SK-MEL-5 (cell line): ENCODE measurements at regions not wholly inside any gene's neighbourhood (a gene's known extent, or its start where the extent isn't known, plus 50 kb on each side); places are given as distances from the start of the nearest gene placed in this dataset.

ENCODE experiments used
- DNase-seq: peaks from one replicate; pipeline ENCODE4 v3.0.0-alpha.2; 2016; ENCODE audit warnings: low read depth, low spot score
- in situ Hi-C: cut with HindIII; loops from 2 replicates; pipeline ENCODE4 v1.10.0; 2016; ENCODE audit warnings: low sequenced_read_pairs, high pct_unique_total_duplicates, low pct_unique_long_range_greater_than_20kb

DNA sequence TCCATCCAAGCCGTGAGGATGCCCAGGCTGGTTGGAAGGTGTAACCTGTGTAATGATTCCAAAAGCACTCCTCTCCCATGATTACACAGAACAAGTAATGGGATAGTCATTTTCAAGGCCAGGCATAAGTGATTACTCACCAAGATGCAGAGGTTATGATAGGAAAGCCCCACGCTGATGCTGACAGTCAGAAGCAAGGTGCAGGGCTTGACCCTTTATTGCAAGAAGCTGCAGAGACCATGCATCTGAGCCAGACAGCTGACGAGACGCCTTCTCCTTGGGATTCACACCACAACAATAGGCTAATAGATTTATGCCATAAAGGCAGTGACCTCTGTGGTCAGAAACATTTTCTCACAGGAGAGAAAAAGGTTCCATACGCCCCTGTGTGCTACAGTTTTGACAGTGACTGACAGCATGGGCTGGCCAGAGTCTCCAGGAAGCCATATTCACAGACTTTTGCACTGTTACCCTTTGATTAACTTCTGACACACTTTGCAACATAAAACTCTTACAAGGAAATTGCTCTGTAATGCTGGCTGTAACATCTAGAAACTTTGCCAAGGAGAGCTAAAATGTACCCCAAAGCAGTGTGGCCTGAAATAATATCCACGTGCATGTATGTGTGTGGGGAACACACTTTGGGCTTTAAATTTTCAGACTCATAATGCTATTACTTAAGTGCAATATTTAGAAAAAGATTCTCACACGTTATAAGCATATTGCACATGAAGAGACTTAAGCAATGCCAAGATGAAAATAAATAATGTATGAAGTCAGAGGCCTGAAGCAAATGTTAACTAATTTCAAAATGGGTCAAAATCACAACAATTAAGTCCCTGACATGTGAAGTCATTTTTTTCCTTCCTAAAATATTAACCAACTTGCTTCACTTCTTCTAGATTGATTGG is 1079.0 kb upstream of the TENM4 start:
- DNase-seq, result no peak
- in situ Hi-C loops, result no loop called here

DNA sequence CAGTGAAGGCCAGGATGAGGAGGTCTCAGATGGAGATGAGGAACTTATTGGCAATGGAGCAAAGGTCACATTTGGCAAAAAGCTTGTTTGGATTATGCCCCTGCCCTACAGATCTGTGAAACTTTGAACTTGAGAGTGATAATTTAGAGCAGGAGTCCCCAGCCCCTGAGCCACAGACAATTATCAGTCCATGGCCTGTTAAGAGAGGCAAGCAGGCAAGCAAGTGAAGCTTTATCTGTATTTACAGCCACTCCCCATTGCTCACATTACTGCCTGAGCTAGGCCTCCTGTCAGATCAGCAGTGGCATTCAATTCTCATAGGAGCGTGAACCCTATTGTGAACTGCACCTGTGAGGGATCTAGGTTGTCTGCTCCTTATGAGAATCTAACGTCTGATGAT is 1076.9 kb upstream of the TENM4 start:
- in situ Hi-C loops, result no loop called here
- no peak for DNase-seq

DNA sequence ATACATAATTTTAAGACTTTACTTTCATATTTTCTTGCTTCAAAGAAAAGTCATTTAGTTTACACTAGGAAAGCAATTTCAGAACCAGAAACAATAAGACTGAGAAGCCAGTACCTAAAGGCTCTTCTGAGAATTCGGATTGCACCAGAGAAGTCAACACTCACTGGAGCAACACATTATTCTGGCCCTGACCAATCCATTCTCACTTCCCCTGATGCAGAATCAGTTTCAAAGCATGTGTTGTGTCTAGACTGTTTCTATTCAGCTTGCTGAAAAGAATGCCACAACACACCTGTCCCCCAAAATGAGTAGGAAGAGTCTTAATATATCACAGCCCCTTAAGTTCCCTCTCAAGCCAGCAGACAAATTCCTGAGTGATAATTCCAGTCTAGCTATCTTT is 1074.3 kb upstream of the TENM4 start:
- in situ Hi-C loops, result no loop called here

DNA sequence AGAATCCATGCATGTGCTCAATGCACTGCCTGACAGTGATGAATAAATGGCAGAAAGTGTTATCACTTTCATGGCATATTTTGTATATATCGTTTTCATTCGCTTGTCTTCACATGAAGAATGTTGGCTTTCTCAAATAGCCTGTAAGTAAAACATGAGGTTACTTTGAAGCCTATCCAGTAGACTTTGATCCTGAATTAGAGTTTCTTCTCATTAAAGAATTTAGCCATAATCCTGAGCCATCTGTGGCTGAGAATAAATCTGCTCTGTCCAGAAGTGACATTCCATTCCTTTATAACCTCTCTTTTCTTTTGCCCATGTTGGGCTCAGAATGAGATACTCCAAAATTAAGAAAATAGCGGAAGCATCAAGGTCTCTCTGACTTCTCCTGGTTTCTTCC is 1071.7 kb upstream of the TENM4 start:
- in situ Hi-C loops, result no loop called here
- DNase-seq, result no peak

More for the DNA sequence above, 1074.3 kb upstream of the TENM4 start:
- DNase-seq, result no peak

DNA sequence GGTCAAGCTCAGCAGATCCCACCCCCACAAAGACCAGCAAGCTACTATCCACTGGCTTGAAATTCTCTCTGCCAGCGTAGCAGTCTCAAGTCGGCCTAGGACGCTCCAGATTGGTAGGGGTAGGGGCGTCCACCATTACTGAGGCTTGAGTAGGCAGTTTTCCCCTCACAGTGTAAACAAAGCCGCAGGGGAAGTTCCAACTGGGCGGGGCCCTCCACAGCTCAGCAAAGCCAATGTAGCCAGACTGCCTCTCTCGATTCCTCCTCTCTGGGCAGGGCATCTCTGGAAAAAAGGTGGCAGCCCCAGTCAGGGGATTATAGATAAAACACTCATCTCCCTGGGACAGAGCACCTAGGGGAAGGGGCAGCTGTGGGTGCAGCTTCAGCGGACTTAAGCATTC is 1064.9 kb upstream of the TENM4 start:
- DNase-seq, result no peak
- in situ Hi-C loops, result no loop called here

DNA sequence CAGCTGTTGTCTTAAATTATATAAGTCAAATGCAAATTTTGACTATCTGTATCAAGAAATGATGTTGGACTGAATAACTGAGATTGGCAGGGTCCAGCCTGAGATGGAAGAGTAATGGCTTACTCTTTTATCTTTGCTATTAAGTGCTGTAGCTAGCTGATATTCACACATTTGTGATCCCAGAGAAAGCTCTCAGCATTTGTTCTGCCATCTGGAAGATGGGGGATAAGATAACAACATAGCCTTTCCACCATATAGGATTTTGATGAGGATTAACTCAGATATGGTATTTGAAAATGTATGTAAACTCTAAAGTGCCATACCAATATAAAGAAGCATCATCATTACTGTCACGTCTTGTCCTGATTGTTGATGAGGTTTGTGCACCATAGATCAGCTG is 1063.2 kb upstream of the TENM4 start:
- in situ Hi-C loops, result no loop called here
- no peak for DNase-seq

DNA sequence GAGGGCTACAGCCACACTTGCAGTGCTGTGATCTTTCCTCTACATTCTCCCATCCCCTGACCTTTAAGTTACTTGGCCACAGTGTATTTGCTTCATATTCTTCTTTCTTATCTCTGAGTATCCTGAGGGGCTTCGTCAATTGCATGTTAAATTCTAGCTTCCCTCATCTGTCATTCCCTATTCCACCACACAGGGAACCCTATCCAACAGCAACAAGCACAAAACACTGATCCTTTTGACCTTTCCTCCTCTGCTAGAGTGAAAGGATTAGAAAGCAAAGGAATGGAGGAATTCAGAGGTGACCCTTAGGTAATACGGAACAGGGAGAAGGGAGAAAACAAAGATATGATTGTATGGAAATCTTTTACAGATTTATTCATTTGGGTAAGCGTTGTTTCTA is 1061.7 kb upstream of the TENM4 start:
- in situ Hi-C loops, result no loop called here
- DNase-seq, result no peak

DNA sequence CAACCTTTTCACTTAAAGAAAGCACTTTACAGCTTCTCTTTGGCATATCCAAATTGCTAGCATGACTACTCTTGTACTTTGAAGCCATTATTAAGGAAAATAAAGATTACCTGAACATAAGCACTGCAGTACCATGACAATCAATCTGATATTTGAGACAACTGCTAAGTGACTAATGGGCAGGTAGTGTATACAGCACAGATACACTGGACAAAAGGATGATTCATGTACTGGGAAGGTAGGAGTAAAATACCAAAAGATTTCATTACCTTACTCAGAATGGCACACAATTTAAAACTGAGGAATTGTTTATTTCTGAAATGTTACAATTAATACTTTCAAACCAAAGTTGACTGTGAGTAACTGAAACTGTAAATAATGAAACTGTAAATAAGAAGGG is 1054.3 kb upstream of the TENM4 start:
- DNase-seq, result no peak
- in situ Hi-C loops, result no loop called here

DNA sequence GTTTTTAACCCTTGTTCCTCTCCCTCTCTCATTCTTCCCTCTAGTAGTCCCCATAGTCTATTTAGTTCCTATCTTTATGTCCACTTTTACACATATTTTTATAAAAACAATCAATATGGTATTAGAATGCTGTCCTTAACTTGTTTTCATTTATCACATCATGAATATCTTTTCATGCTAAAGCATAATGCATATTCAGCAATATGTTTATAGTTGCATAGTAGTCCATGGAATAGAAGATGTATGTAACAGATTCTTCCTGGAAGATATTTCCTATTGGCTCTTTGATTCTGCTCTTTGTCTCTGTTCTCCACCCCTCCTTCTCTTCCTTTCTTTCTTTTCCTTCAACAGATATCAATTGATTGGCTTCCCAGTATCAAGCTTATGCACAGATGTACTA is 1047.1 kb upstream of the TENM4 start:
- DNase-seq, result no peak

DNA sequence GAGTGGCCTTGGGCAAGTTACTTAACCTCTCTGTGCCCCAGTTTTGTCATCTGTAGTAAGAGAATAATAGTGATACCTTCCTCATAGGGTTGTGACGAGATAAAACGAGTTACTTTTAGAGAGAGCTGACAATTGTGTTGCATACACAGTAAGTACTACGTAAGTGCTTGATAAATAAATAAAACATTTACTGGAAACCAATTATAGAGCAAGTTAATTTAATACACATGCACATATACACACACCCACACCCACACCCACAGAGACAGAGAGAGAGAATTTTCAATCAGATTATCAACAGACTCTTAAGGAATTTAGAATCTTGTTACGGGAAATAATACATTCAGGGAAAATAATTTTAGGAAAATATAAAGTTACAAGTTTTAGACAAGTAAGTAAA is 1045.8 kb upstream of the TENM4 start:
- in situ Hi-C loops, result no loop called here

More for the DNA sequence above, 1047.1 kb upstream of the TENM4 start:
- in situ Hi-C loops, result no loop called here

DNA sequence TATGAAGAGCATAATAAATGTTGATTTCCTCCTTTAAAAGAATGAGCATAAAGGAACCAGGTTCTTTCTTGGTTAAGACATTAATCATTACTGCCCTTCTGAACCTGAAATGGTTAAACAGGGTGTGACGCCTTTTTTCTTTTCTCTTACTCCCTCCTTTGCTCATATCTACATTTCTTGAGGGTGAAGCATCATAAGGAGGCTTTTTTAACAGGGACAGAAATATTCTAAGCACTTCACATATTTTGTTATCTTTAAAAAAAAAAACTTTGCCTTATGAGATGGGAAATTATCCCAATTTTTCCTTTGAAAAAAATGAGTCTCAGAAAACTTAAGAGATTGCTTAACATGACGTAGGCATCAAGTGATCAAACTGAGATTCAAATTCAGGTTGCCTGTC is 1036.3 kb upstream of the TENM4 start:
- DNase-seq, result no peak
- in situ Hi-C loops, result no loop called here

More for the DNA sequence above, 1045.8 kb upstream of the TENM4 start:
- no peak for DNase-seq

DNA sequence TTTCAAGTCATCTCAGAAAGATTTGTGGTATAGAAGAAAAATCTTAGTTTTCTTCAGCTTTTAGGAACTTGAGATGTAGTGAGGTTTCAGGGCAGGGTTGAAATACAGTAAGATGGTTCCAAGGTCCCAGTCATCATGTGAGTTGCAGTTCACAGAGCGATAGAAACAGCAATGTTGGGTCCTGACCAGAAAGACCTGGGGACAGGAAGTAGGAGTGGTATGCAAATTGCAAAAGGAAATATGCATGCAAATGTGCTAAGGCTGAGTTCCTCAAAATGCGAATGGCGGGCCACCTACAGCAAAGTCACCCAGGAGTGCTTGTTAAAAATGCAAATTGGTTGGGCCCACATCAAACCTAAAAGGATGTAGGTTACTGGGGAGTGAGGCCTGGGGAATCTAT is 1032.7 kb upstream of the TENM4 start:
- no peak for DNase-seq
- in situ Hi-C loops, result no loop called here

DNA sequence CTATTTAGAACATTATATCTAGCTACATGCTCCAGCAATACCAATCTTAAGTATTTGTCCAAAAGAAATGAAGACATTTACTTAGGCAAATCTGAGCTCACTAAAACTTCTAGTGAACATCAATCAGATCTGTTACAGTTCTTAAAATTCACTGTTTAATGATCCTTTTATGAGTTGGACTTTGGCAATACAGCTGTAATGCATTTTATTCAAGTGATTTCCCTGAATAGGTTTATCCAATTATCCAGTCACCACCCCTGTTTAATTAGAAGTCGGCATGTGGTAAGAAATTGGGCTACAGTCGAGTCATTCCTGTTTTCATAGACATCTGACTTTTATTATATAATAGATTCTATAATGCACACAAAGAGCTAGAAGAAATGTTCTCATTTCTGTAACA is 1029.0 kb upstream of the TENM4 start:
- no peak for DNase-seq
- in situ Hi-C loops, result no loop called here

DNA sequence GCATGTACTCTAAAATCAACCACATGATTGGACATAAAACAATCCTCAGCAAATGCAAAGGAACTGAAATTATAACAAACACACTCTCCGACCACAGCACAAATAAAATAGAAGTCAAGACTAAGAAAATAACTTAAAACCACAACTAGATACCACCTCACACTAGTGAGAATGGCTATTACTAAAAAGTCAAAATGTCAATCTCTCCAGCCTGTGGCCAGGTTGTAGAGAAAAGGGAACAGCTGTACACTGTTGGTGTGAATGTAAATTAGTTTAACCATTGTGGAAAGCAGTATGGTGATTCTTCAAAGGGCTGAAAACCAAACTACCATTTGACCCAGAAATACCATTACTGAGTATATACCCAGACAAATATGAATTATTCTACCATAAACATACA is 1025.7 kb upstream of the TENM4 start:
- in situ Hi-C loops, result no loop called here

DNA sequence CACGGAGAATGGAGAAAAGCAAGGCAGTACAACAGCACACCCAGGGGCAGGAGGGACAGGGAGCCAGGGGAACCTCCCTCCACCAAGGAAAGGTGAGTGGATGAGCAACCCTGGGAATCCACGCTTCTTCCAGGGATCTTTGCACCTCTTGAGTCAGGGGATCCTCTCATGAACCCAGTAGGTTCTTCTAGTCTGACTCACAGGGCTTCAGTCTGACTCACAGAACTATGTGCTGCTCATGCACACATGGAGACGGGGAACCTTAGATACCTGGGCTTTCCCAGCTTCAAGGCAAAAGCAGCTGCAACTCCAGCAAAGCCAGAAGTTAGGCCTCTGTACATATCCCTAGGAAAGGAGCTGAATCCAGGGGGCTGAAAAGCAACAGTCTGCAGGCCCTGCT is 1021.4 kb upstream of the TENM4 start:
- no peak for DNase-seq
- in situ Hi-C loops, result no loop called here

More for the DNA sequence above, 1025.7 kb upstream of the TENM4 start:
- no peak for DNase-seq

DNA sequence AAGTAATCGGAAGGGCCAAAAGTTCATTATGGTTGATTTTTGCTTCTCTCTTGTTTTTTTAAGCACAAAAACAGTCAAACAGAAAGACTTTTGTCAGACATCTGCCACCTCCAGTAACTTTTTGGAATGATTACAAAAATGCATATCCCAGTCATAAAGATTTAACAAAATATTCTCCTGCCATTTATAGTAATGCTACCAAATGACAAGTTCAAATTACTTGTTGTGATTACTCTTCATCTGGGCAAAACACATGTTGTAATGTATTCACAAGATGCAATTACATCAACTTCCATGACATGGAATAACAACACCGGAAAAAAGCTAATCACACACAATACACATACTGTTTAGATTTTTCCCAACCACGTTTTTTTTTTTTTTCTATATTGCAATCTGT is 1017.5 kb upstream of the TENM4 start:
- DNase-seq, result no peak
- in situ Hi-C loops, result no loop called here

DNA sequence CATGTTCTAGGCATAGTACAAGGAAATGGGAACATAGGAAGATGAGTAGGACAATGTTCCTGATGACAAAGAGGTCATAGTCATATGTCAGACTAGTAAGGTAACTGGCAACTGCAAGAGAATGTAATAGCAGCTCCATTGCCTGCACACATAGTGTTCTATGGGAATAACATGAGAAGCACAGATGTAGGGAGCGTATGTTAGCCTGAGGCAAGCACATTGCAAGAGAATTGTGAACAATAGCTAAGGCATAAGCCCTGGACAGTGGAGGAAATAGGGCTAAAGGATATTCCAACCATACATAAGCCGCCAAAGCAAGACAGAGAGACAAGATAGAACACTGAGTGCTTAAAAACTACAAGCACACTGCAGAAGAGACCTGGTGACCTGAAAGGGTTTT is 1017.0 kb upstream of the TENM4 start:
- no peak for DNase-seq
- in situ Hi-C loops, result no loop called here

DNA sequence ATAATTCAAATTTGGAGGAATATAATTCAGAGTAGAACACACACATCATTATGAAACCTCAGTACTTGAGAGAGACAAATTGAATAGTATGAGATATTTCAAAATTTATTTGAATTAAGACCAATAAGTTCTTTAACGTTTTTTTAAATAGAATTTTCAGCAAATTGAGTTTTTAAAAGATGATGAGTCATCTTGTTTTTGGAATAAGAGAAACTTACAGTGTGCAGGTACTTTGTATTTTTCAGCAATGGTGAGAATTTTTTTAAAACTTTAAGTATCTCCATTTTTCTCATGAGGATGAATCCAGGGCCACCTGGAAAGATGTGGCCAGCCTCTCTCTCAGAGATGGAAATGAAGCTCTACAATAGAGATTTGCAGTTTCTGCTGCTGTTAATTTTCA is 1015.0 kb upstream of the TENM4 start:
- no peak for DNase-seq
- in situ Hi-C loops, result no loop called here

DNA sequence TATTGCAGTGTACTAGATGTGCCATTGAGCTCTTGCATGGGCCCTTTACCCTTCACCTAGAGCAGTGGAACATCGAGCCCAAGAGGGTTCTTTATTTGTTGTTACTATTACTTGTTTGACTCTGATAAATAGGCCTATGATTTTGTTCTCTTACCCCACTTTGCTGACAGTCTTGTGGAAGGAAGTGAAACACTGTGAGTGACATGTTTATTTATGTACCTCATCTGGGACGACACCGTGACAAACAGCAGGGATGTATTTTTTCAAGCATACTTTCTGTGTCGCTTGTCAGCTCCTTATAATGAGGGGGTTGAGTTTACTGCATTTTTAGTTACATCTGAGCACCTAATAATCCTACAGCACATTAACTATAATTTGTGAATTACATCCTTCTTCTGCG is 1010.3 kb upstream of the TENM4 start:
- no peak for DNase-seq
- in situ Hi-C loops, result no loop called here

DNA sequence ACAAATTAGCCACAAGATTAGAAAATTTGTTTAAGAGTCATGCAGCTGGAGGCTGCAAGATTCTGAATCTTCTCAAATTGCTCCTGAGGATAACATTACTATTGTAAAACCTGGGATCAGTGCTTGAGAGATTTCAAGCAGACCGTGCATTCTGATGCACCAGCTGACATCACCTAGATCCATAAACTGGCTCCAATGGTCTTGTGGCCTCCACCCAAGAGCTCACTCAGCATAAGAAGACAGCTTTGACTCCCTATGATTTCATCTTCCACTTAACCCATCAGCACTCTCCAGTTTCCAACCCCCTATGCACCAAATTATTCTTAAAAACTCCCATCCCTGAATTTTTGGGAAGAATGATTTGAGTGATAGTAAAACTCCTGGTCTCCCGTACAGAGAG is 1007.9 kb upstream of the TENM4 start:
- DNase-seq, result no peak
- in situ Hi-C loops, result no loop called here
